HG02981 (cell line): ENCODE measurements at regions not wholly inside any gene's neighbourhood (a gene's known extent, or its start where the extent isn't known, plus 50 kb on each side); places are given as distances from the start of the nearest gene placed in this dataset.

Source experiments
- ATAC-seq: cut with Tn5 transposase; IDR thresholded peaks from one replicate; pipeline ENCODE4 v1.9.1; 2021; ENCODE audit warnings: mild to moderate bottlenecking, moderate library complexity; ENCODE audit not compliant: unreplicated experiment

GRCh38 chr3:180282386-180282785 lies 245.6 kb upstream of the PEX5L start:
- ATAC-seq = no peak

- ATAC-seq = no peak
Observed at GRCh38 chr3:180283251-180283650, 246.5 kb upstream of the PEX5L start.

GRCh38 chr3:180284331-180285110 lies 247.8 kb upstream of the PEX5L start:
- ATAC-seq = no peak

- ATAC-seq = no peak
Observed at GRCh38 chr3:180287703-180288102, 251.0 kb upstream of the PEX5L start.

GRCh38 chr3:180288816-180289215 lies 252.1 kb upstream of the PEX5L start:
- ATAC-seq = no peak

- no peak for ATAC-seq
Observed at GRCh38 chr3:180290300-180290699, 253.6 kb upstream of the PEX5L start.

- ATAC-seq = no peak
Observed at GRCh38 chr3:180294282-180295027, 257.7 kb upstream of the PEX5L start.

GRCh38 chr3:180295811-180296210 lies 259.1 kb upstream of the PEX5L start:
- no peak for ATAC-seq

GRCh38 chr3:180296971-180297370 lies 260.2 kb upstream of the PEX5L start:
- ATAC-seq = no peak

GRCh38 chr3:180306155-180306554 lies 269.4 kb upstream of the PEX5L start:
- no peak for ATAC-seq

- ATAC-seq = no peak
Observed at GRCh38 chr3:180306691-180307090, 270.0 kb upstream of the PEX5L start.

- ATAC-seq = peak; percentile 48
Observed at GRCh38 chr3:180311242-180311641, 274.5 kb upstream of the PEX5L start.

- no peak for ATAC-seq
Observed at GRCh38 chr3:180316321-180316720, 279.6 kb upstream of the PEX5L start.

GRCh38 chr3:180319461-180319860 lies 282.5 kb upstream of the TTC14 start:
- ATAC-seq = no peak

- ATAC-seq = no peak
Observed at GRCh38 chr3:180320631-180321030, 281.3 kb upstream of the TTC14 start.

GRCh38 chr3:180321534-180321933 lies 280.4 kb upstream of the TTC14 start:
- no peak for ATAC-seq

- no peak for ATAC-seq
Observed at GRCh38 chr3:180322829-180323228, 279.1 kb upstream of the TTC14 start.

GRCh38 chr3:180324791-180325190 lies 277.2 kb upstream of the TTC14 start:
- ATAC-seq = no peak

- ATAC-seq = no peak
Observed at GRCh38 chr3:180325533-180325932, 276.4 kb upstream of the TTC14 start.

- ATAC-seq = no peak
Observed at GRCh38 chr3:180325958-180326357, 276.0 kb upstream of the TTC14 start.

- peak; percentile 89 for ATAC-seq
Observed at GRCh38 chr3:180329187-180329586, 272.8 kb upstream of the TTC14 start.

- ATAC-seq = no peak
Observed at GRCh38 chr3:180329847-180330246, 272.1 kb upstream of the TTC14 start.
